Bronchial epithelial cell (primary cell): ENCODE measurements at regions not wholly inside any gene's neighbourhood (a gene's known extent, or its start where the extent isn't known, plus 50 kb on each side); places are given as distances from the start of the nearest gene placed in this dataset.
"Not testable (repeated sequence)": the region's sequence is repeated elsewhere in the genome, so short reads cannot be mapped to it uniquely, and the experiment has no call there.

Experiments used
- DNase-seq: peaks from one replicate; pipeline ENCODE4 v3.0.0-alpha.2; 2010; ENCODE audit warnings: low read depth
- FAIRE-seq: peaks from 2 replicates; lab custom pipeline; 2011; peaks lifted over from hg19 to GRCh38; lab: Jason Lieb, UNC
- H3K27me3 ChIP-seq: 2 replicates; pipeline ENCODE4 v1.5.1; 2011; ENCODE audit warnings: low read length; ENCODE audit not compliant: control insufficient read depth, insufficient read depth
- H3K36me3 ChIP-seq: 2 replicates; pipeline ENCODE4 v1.5.1; 2011; ENCODE audit warnings: low read length; ENCODE audit not compliant: control insufficient read depth, insufficient read depth
- H3K4me3 ChIP-seq: 2 replicates; pipeline ENCODE4 v1.5.1; 2011; ENCODE audit warnings: mild to moderate bottlenecking, low read depth, low read length, control low read depth
- CTCF ChIP-seq: IDR thresholded peaks from 2 replicates; pipeline ENCODE4 v1.5.1; 2011; ENCODE audit warnings: mild to moderate bottlenecking, moderate library complexity, low read length, control low read depth, inconsistent platforms; ENCODE audit not compliant: insufficient read depth, severe bottlenecking

GRCh38 chr4:43619219-43619618 is 726.7 kb downstream of the GRXCR1 start:
- Histone ChIP-seq H3K4me3 (no peak overlapping the region), H3K36me3 (no peaks in the 10 kb centered on the region), H3K27me3 (no peaks in the 10 kb centered on the region)
- FAIRE-seq = no peak
- TF ChIP-seq CTCF = no peak
- DNase-seq = peak; percentile 58

DNA sequence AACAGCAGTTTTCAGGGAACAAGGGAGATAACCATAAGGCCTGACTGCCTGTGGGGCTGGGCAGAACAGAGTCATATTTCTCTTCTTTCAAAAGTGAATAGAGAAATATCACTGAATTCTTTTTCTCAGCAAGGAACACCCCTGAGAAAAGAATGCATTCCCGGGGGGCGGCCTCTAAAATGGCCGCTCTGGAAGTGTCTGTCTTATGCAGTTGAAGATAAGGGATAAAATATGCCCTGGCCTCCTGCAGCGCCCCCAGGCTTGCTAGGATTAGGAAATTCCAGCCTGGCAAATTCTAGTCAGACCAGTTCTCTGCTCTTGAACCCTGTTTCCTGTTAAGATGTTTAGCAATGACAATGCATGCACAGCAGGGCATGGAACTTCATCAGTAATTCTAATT is 745.4 kb downstream of the GRXCR1 start:
- H3K27me3 ChIP-seq, H3K4me3 ChIP-seq, FAIRE-seq, H3K36me3 ChIP-seq, DNase-seq: not testable (repeated sequence)

- H3K36me3 ChIP-seq = no peaks in the 10 kb centered on the region
- no peaks in the 10 kb centered on the region for H3K27me3 ChIP-seq
- no peak for TF ChIP-seq CTCF
- DNase-seq (no peak), FAIRE-seq (no peak)
- no peak overlapping the region for H3K4me3 ChIP-seq
Observed at GRCh38 chr4:43651991-43652390, 759.5 kb downstream of the GRXCR1 start.

GRCh38 chr4:43659547-43659946 is 767.0 kb downstream of the GRXCR1 start:
- not testable (repeated sequence) for H3K4me3 ChIP-seq, FAIRE-seq, H3K27me3 ChIP-seq, H3K36me3 ChIP-seq, DNase-seq

- not testable (repeated sequence) for H3K27me3 ChIP-seq, FAIRE-seq, H3K4me3 ChIP-seq, DNase-seq, H3K36me3 ChIP-seq
Observed at GRCh38 chr4:43672265-43672885, 776.2 kb downstream of the KCTD8 start.

DNA sequence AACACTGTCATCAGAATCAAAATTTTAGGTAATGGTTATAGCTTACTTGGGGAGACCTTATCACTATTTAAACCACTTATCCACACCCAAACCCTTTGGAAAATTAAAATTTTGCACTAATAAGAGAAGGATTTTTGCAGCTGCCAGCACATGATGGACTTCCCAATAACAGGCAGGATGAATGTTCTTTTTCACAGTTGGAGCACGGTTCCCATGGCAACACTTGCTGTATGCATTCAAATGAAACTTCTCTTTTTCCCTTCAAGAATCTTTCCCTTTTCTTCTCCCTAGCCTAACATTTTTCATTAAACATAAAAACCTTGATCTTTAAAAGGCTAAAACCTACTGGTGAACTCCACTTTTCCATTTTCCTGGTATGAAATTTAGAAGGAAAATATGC is 768.2 kb downstream of the KCTD8 start:
- no peak overlapping the region for H3K4me3 ChIP-seq
- DNase-seq (no peak), FAIRE-seq (no peak)
- no peaks in the 10 kb centered on the region for H3K36me3 ChIP-seq
- H3K27me3 ChIP-seq = no peaks in the 10 kb centered on the region
- TF ChIP-seq CTCF = no peak

DNA sequence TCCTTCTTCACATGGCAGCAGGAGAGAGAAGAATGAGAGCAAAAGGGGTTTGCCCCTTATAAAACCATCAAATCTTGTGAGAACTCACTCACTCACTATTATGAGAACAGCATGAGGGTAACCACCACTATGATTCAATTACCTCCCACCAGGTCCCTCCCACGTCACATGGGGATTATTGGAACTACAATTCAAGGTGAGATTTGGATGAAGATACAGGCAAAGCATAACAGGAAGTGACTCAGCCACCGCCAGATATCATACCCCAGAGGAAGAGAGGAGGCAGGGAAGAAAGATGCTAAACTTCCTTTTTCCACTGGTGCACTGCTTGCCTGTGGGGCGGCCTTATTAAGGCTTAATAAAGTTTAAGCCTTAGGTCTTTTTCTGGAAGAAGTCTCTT is 766.1 kb downstream of the KCTD8 start:
- no peak overlapping the region for H3K4me3 ChIP-seq
- DNase-seq (peak; percentile 10), FAIRE-seq (no peak)
- TF ChIP-seq CTCF = no peak
- H3K27me3 ChIP-seq = no peaks in the 10 kb centered on the region
- H3K36me3 ChIP-seq = no peaks in the 10 kb centered on the region
